Stimulated activated CD4-positive, alpha-beta T cell treated with anti-CD3 and anti-CD28 coated beads, Interleukin-15, amount 100 ng/mL, for 24 hours (primary cell): ENCODE measurements at regions not wholly inside any gene's neighbourhood (a gene's known extent, or its start where the extent isn't known, plus 50 kb on each side); places are given as distances from the start of the nearest gene placed in this dataset.
"Not testable (repeated sequence)": the region's sequence is repeated elsewhere in the genome, so short reads cannot be mapped to it uniquely, and the experiment has no call there.

Experiments used
- DNase-seq: peaks from one replicate; pipeline ENCODE4 v3.0.0-alpha.2; 2020

DNA sequence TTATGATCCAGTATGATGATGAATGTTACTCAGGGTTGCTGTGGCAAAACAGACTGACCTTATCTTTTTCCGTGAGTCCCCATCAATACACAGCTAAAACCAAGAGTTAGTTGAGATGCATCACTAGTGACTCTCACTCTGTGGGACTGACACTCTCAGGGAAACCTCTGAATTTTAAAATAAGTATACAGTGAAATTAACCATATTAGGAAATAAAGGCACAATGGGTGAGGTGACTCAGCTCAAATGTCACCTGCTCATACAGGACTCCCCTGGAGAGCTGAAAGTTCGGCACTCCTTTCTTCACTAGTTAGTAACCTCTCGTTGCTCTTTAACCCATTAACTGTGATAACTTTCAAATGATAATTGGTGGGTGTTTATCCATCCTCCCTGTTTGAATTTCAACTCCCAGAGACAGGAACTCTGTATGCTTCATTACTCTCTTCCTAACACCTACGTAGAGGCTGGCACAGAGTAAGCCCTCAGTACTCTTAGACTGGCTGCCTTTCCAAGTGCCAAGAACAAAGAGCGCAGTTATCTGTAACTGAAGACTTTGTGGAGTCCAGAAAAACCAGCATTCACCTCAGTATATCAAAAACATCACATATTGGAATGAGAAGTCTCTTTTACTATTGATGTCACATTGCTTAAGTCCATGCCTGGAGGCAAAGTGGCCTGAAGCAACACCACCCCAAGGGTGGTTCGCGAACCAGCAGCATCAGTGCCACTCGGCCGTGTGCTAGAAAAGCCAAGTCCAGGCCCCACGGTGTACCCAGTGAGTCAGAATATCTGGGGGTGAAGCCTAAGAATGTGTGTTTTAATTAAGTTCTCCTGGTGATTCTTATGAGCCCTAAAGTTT is 91.1 kb downstream of the NIBAN1 start:
- DNase-seq = peak; percentile 52

DNA sequence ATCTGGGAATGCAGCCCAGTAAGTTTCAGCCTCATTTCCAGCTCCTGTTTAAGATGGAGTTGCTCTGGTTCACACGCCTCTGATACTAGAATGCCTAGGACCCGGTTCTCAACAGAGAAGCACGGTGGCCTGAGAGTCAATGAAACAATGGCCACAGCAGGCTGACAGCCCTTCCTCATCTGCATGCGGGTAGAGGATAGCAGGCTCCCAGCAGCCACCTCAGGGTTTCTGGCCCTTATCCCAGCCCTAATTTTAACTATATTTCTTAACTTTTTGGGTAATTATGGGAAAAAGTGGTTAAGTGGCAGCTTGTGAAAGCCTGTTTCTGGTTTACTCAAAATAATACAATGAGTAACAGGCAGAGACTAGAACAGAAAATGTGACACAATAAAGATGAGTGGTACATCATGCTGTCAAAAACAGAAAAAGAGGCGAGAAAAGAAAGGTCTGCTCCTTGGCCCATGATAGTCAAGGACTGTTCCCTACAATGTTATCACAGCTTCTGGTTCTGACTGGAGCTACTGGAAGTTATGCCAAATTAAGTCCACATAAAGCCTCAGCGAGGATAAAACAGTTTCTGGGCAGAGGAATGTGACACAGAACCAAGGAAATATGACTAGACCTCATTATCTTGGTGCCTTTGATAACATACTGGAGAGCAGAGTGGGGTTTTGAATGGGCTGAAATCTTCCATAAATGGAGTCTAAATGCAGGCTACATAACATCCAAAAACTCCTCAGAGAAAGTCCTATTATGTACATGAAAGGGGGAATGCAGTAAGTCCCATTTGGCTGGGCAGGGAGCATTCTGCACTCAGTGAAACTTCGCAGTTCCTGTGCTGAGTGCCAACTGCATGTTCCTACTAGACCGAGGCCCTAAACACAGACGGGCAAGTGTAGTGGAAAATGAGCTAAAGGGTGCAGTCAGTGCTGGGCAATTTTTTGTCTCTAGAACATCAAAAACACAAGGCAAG is 92.1 kb downstream of the NIBAN1 start:
- peak; percentile 48 for DNase-seq

DNA sequence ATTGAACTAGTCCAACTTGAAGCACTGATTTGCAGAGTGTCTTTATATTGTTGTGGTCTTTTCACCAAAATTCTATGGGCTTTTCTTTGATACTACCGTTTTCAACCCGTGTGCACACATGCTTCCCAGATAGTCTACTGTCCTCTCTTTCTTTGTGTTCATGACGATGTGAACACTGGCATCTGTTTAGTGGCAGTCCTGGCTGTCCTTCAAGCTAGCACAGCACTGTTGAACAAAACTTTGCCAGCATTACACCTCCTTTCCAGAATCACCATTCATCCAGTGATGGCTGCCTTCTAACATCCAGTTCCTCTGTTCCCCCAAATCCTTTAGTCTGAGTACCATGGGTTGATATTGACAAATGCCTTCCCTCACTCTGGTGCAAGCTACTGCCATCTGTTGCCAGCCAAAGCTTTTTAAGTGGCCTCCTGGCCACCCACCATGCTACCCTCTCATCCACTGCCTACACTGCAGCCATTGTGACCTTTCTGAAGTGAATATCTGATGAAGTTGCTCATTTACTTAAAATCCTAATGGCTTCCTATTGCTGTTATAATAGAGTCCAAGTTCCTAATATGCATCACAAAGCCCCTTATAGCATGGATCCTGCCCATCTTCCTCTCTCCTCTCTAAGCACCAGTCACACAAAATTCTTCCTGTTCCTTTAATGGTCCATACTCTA is 94.3 kb downstream of the NIBAN1 start:
- no peak for DNase-seq

DNA sequence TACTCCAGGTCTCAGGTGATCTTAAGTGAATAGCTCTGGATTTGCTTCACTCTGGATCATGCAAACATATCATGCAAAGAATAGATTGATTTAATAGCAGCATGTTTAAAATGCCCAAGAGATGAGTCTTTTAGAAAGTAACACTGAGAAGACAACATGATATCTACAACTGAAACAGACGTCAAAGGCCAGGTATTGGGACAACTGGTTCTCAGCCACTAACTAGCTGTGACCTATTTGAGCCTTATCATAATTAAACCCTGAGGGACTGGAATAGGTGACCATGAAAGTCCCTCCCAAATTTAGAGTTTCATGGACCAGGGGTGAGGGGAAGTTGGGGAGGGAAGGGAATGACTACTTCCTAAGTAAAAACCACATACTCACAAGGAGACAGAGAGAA is 95.7 kb downstream of the NIBAN1 start:
- no peak for DNase-seq

DNA sequence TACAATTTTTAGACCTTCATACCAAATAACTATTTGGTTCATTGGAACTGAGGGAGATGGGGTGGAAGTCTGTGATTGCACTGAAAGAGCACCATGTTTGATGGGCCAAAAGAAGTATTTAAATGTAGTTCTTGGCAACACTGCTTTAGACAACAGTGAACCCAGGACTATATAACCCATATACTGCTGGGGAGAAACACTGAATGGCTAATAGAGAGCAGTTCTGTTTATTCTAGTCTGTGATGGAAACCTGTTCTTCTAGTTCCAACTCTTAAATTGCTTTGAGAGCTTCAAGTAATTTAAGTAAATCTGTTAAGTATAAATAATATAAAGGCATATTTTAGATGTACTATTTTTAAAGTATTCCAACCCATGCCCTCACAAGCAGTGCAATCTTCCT is 96.3 kb downstream of the NIBAN1 start:
- no peak for DNase-seq

DNA sequence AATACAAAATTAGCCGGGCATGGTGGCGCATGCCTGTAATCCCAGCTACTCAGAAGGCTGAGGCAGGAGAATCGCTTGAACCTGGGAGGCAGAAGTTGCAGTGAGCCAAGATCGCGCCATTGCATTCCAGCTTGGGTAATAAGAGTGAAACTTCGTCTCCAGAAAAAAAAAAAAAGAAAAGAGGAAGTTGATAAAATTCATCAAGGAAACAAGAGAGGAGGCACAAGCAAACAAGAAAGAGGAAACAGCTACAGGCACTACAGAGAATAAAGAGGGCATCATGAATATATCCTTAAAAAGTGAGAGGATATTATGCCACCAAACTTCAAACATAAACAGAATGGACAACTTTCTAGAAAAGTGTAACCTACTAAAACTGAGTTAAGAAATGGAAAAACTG is 98.3 kb downstream of the NIBAN1 start:
- not testable (repeated sequence) for DNase-seq

DNA sequence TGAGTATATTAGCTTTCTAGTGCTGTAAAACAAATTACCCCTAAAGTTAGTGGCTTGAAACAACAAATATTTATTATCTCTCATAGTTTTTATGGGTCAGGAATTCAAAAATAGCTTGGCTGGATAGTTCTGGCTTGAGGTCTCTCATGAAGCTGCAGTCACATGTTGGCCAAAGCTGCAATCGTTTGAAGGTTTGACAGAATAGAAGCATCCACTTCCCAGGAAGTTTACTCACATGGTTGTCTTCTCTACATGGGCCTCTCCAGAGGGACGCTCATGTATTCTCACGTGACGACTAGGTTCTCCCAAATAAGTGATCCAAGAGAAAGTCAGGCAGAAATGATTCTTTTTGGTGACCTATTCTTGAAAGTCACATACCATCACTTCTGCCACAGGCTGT is 99.1 kb downstream of the NIBAN1 start:
- DNase-seq = no peak

DNA sequence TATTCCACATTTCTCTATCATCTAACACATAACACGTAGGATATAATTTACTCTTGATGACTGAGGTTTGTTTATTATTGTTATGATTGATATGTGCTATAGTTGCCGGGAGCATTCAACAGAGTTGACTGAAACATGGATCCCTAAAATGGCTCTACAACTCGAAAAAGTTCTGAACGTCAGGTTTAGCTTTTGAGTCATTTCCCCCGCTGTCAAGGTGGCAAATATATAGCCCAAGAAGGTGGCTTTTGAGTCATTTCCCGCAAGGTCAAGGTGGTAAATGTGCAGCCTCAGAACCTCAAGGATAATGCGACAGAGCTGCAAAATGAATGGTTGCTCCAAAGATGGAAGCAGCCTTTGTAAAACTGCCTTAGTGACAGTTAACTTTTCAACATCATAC is 104.0 kb downstream of the NIBAN1 start:
- DNase-seq = peak; percentile 19

DNA sequence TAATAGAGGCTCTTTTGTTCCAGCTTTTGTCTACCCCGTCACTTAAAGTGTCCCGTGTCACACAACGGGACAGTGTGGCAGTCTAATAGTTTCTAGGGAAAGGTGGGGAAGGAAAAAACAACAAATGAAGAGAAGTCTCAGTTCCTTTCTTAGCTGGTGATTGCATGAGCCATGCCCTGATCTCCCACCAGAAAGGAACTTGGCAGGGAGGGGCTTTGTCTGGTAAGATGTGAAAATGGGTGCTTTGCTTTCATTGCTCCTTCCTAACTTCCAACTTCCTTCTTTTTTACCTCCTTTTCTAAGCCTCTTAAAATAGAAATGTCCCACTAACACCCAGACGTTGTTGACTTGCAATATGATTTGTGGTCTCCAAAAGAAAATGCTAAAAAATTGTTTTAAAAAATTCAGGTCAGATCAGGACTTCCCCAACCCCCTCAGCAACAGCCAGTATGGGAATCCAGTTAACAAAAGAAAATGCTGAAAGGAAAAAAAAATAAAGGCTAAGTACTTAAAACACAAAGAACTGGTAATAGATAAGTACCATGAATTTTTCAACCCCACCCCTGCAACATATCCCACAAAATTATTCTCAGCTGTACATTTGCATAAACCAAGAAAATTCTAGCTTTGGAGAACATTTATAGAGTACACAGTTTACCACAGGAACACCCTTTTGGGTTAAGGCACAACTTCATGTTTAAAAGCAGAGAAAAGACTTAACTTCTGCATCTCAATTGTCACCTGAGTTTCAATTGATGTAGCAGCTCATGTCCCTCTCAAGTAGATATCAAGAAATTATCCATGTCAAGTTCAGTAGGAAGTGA is 106.2 kb downstream of the NIBAN1 start:
- no peak for DNase-seq

DNA sequence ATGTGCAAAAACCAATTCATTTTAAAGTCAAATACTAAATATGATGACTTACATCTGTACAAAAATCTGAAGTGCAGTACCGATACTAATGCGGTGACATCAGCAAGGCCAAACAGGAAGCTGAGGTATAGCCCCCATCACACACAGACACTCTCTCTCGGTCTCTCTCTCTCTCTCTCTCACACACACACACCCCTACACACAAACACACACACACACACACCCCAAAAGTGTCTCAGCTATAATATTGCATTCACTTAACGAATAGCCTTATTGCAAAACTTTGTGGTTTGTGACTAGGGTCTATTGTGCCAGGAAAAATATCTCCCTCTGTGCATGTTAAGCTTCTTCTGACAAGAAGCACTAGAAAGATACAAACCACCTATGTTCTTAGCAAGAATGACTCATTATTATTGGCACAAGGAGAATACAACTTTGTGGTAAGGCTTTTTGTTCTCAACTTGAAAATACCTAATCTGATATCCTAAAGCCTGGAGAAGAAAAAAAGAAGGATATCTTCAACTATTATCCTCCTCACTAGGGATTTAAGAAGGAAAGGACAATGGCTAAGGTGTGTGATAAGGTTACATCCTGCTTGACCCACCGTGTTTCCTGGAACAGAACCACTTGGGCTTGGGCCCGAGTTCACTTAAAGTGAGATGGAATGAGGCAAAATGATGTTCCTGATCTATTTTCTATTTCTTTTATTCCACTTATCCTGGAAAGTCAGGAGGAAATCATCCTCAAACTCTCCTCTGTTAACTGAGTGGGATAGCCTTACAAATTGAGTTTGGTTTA is 107.1 kb downstream of the NIBAN1 start:
- peak; percentile 66 for DNase-seq

DNA sequence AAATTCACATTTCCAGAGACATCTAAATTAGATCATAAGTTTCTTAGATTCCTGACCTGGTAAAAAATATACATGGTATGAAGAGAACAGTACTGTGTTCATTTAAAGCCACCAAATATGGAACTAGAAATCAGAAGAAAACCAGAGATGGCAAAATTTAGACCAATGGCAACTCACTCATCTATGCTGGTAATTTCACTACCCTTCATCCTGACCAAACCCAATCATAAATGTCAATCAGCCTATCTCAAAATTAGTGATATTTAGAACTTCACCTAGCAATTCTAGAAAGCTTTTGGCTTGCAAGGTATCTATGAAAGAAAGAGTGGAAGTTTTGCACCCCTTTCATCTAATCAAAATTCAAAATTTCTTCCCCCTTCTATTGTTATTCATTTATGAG is 107.7 kb downstream of the NIBAN1 start:
- no peak for DNase-seq

DNA sequence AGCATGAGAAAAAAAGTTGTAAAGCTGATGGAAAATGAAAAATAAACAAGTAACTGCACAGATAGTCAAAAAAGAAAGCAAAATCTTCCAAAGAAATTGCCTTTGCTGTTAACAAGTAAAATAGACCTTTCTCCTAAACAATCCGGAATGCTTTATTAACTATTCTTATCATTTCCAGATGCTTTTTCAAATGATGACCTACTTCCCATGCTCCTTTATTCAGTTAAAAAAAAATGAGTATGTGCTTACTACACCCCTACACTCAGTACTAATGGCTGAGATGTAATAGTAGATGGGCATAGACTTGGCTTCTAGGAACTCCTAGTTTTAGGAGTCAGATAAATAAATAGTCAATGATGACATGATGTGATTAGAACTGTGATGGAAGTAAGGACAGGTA is 108.5 kb downstream of the NIBAN1 start:
- DNase-seq = no peak

DNA sequence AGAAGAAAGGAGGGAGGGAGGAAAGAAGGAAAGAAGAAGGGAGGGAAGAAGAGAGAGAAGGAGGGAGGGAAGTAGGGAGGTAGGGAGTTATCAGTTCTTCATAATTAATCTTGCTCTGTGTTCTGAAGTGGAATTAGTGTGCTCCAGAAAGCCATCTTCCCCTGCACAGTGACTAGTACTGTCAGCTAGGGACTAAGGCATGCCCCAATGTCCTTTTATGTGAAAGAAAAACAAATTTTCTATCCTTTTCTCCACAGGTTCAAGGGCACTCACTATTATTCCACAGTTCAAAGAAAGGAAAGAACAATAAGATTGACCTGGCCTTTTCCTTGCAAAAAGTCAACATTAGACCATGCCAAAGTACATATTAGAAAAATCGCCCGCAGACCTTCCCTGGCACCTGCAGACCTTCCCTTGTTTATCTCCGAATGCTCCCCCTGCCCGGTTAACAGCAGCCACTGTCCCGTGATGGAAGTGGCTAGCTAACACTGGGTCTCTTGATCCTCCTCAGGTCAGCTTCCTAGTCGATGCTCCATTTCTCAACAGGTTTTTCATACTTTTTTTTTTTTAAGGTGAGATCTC is 107.2 kb upstream of the EDEM3 start:
- DNase-seq = no peak

DNA sequence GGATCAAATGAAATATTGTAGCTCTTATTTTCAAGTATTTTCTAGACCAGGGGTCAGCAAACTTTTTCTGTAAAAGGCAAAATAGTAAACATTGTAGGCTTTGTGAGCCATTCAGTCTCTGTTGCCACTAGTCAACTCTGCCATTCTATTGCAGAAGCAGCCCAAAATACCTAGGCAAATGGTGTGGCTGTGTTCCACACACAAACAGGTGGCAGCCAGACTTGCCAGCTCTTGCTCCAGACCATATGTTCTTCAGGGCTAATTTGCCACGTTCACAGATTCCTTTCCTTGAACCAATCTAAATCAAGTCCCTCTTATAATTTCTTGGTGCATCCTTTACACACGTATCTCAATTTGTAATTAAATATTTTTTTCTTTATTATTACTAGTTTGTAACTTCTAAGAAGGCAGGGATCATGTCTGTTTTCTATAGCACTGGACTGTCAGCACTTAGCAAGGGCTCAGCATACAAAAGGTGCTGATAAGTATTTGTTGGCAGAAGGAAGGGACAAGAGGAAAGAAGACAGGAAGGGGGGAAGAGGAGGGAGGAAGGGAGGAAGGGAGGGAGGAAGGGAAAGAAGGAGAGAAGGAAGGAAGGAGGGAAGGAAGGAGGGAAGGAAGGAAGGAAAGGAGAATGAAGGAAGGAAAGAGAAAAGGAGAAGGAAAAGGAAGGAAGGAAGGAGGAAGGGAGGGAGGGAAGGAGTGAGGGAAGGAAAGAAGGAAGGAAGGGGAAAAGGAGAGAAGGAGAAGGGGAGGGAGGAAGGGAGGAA is 106.5 kb upstream of the EDEM3 start:
- no peak for DNase-seq

DNA sequence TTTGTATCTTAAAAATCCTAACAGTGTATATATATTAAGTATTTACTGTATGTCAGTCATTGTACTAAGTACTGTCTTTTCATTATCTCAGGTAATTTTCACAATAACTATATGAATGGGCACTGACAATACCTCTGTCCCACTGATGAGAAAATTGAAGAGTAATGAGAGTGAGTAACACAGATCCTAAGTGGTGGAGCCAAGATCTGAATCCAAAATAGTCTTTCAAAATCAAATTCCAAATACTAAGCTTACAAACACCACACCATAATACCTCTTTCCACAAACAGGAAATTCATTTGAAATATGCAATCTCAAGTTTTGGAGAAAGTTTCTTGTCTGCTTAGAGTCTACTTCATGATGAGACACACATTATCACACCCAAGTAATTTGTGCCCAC is 105.9 kb upstream of the EDEM3 start:
- DNase-seq = no peak

DNA sequence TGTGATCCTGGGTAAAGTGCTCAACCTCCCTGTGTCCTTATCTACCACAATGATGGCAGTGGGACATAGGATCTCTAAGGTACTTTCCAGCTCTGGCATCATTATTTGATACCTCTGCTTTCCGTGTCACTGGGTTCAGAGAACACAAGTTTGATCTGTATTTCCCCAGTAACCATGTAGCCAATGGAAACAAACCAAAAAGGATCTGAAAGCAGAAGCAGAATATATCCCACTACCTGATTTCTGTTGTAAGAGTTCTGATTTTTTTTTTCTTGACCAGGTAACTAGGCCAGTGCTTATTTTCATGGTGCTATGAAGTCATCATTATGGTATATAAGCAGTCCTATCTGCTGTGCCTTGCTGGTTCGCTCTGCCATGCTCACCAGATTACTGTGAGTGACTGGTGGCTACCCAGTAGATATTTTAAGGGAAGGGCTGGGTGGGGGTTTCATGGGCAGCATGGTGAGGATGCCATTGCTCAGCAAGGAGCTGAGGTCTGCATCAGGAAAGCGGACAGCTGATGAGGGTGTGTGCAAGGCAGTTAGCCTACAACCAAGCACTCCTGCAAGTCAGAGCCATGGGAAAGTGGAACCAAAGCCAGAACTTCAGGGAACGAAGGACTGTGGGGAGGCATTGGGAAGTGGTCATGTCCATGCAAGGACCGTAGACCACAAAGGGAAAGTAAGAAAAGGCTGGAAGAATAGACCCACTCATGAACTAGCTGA is 104.9 kb upstream of the EDEM3 start:
- no peak for DNase-seq

DNA sequence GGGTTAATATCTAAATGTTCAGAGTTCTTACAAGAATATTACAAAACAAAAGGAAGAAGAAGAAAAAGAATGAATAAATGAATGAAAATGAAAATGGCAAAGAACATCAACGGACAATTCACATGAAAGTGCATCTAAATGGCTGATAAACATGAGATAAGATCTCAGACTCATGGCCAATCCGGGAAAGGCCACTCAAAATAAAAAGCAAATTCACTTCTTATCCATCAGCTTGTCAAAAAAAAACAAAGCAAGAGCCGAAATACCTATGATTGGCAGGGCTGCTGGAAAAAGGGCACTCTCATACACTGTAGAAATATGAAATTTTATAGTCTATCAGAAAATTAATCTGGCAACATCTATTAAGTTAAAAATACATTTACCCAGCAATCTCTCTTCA is 103.6 kb upstream of the EDEM3 start:
- no peak for DNase-seq

DNA sequence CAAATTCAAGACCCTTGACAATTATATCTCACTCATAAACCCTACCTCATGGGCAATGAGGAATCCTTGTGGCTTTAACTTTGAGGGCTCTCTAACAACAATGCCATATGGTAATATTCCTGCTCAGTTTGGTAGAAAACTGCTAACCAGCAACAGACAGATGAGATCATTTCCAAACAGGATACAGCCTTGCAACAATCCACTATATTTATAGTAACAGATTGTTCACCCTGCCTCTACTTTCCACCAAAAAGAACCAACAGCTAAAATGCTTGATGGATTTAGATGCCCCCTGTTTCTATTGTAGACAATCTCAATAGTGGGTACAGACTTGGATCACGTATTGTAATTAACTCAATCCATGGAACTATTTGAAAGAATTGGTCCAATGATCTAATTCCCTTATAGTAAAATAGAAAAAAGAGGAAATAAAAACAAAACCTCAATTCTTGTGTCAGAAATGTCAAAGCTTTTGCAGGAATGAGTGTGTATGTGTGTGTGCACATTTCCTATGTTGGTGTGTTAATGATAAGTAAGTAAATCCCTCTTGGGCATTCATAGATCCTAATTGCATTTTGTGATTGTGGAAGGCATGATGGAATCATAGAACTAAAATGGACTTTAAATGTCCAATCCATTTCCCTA is 100.0 kb upstream of the EDEM3 start:
- no peak for DNase-seq

DNA sequence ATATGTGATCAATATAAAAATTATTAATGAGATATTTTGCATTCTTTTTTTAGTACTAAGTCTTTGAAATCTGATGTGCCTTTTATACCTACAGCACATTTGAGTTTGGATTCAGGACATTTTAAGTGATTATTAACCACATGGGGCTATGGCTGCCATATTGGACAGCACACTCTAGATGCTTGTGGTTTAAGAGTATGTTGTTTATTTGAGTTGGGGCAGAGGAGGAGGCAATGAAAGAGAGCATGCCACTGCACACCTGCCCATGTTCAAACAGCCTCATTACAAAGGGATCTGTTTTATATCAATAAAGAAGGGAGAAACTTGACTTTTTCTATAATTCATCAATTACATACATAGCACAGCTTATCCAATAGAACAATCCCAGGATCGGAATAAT is 99.4 kb upstream of the EDEM3 start:
- no peak for DNase-seq
